CD14-positive monocyte (primary cell): ENCODE measurements at regions not wholly inside any gene's neighbourhood (a gene's known extent, or its start where the extent isn't known, plus 50 kb on each side); places are given as distances from the start of the nearest gene placed in this dataset.

Experiments
- DNase-seq, 3 donors: peaks; one replicate each; pipeline ENCODE4 v3.0.0-alpha.2; 2011 to 2022
- H2AFZ ChIP-seq: 2 replicates; pipeline ENCODE4 v1.6.0; 2012; ENCODE audit warnings: mild to moderate bottlenecking, low read depth, low read length, inconsistent platforms; ENCODE audit not compliant: insufficient read depth, poor library complexity, severe bottlenecking
- H3K27ac ChIP-seq, 2 donors: 1 replicate in 1 of 2; 2 replicates in 1 of 2; pipeline ENCODE4 v1.5.1; 2012 to 2013; ENCODE audit warnings: low read length in 2 of 2, control low read depth in 1 of 2, inconsistent platforms in 1 of 2, low read depth in 1 of 2, mild to moderate bottlenecking in 1 of 2
- H3K27me3 ChIP-seq, 2 donors: one replicate each; pipeline versions ENCODE4 v1.6.0 to v1.6.1; 2011 to 2013; ENCODE audit warnings: low read length in 2 of 2; ENCODE audit not compliant: control insufficient read depth in 2 of 2, insufficient read depth in 2 of 2
- H3K36me3 ChIP-seq, 2 donors: replicated peaks in 1 of 2; 1 replicate in 1 of 2; 2 replicates in 1 of 2; pipeline versions ENCODE4 v1.5.1 to v1.6.1; 2012 to 2013; ENCODE audit warnings: low read length in 2 of 2, control low read depth in 1 of 2, inconsistent platforms in 1 of 2, mild to moderate bottlenecking in 1 of 2; ENCODE audit not compliant: insufficient read depth in 2 of 2, control insufficient read depth in 1 of 2
- H3K4me1 ChIP-seq, 2 donors: 1 replicate in 1 of 2; 2 replicates in 1 of 2; pipeline versions ENCODE4 v1.5.1 to v1.6.1; 2012 to 2013; ENCODE audit warnings: low read length in 2 of 2, control low read depth in 1 of 2, inconsistent platforms in 1 of 2, mild to moderate bottlenecking in 1 of 2, moderate library complexity in 1 of 2; ENCODE audit not compliant: insufficient read depth in 2 of 2, control insufficient read depth in 1 of 2
- H3K4me2 ChIP-seq: replicated peaks from 2 replicates; pipeline ENCODE3; 2012; ENCODE audit warnings: low read length, moderate library complexity, mild to moderate bottlenecking; ENCODE audit not compliant: poor library complexity, severe bottlenecking; ENCODE audit errors: extremely low read depth
- H3K4me3 ChIP-seq, 3 experiments: fragments of 200-600 bp in 1 of 3; sonication (generic) in 1 of 3; replicated peaks in 1 of 3; 1 replicate in 2 of 3; 2 replicates in 1 of 3; pipeline ENCODE4 v1.5.1; 2011 to 2013; ENCODE audit warnings: low read length in 3 of 3, mild to moderate bottlenecking in 3 of 3, control low read depth in 2 of 3, low read depth in 2 of 3, inconsistent platforms in 1 of 3, moderate library complexity in 1 of 3
- H3K79me2 ChIP-seq: 2 replicates; pipeline ENCODE4 v1.6.0; 2012; ENCODE audit warnings: mild to moderate bottlenecking, control low read depth, inconsistent platforms, low read length, moderate library complexity; ENCODE audit not compliant: insufficient read depth
- H3K9ac ChIP-seq: 2 replicates; pipeline ENCODE4 v1.6.0; 2017; ENCODE audit warnings: low read length, mild to moderate bottlenecking; ENCODE audit not compliant: insufficient read depth, poor library complexity, severe bottlenecking
- H3K9me3 ChIP-seq, 2 donors: replicated peaks in 1 of 2; 1 replicate in 1 of 2; 2 replicates in 1 of 2; pipeline versions ENCODE4 v1.5.1 to v1.6.1; 2012 to 2013; ENCODE audit warnings: low read length in 2 of 2, control low read depth in 1 of 2; ENCODE audit not compliant: control insufficient read depth in 1 of 2, insufficient read depth in 1 of 2
- H4K20me1 ChIP-seq: 2 replicates; pipeline ENCODE4 v1.6.0; 2012; ENCODE audit warnings: mild to moderate bottlenecking, low read length, control low read depth, moderate library complexity; ENCODE audit not compliant: insufficient read depth
- H3K27ac Mint-ChIP-seq, 7 donors: one replicate each; pipeline ENCODE4 v1.8.0; 2020; ENCODE audit warnings: mild to moderate bottlenecking in 7 of 7, mixed read lengths in 7 of 7, moderate library complexity in 6 of 7, inconsistent platforms in 2 of 7
- H3K27me3 Mint-ChIP-seq, 3 donors: one replicate each; pipeline ENCODE4 v1.8.0; 2021 to 2022; ENCODE audit warnings: low read depth in 3 of 3, mild to moderate bottlenecking in 3 of 3, mixed read lengths in 3 of 3, moderate library complexity in 3 of 3, inconsistent platforms in 1 of 3
- H3K36me3 Mint-ChIP-seq, 2 donors: one replicate each; pipeline ENCODE4 v1.8.0; 2020; ENCODE audit warnings: mixed read lengths in 2 of 2, inconsistent platforms in 1 of 2, mild to moderate bottlenecking in 1 of 2
- H3K4me1 Mint-ChIP-seq: one replicate; pipeline ENCODE4 v1.8.0; 2020; ENCODE audit warnings: mild to moderate bottlenecking, mixed read lengths
- H3K4me3 Mint-ChIP-seq, 2 donors: one replicate each; pipeline ENCODE4 v1.8.0; 2020; ENCODE audit warnings: mild to moderate bottlenecking in 2 of 2, mixed read lengths in 2 of 2, moderate library complexity in 1 of 2
- H3K9me3 Mint-ChIP-seq, 7 donors: one replicate each; pipeline ENCODE4 v1.8.0; 2020 to 2022; ENCODE audit warnings: mixed read lengths in 7 of 7, mild to moderate bottlenecking in 6 of 7, moderate library complexity in 6 of 7, inconsistent platforms in 2 of 7
- CTCF ChIP-seq: fragments of 200-600 bp; IDR thresholded peaks from one replicate; pipeline ENCODE4 v1.8.0; 2022; ENCODE audit warnings: antibody characterized with exemption, mild to moderate bottlenecking
- WGBS: methylation state at CpG from one replicate; pipeline ENCODE4 v1.1.5; 2013; ENCODE audit warnings: missing lambda C conversion rate; ENCODE audit not compliant: insufficient coverage; 5-methylcytosine and 5-hydroxymethylcytosine counted together
- intact Hi-C, 2 donors: fragments of 100-400 bp; cut with micrococcal nuclease; formaldehyde crosslinking; loops; one replicate each; pipeline versions ENCODE4 v1.15.0 to v1.15.1; 2023

- Mint-ChIP-seq H3K27ac (no peak overlapping the region), H3K27me3 (peaks cover 0 to 3% (median 3%) of the 10 kb centered on the region in 3 donors), H3K4me1 (no peaks in the 10 kb centered on the region), H3K4me3 (no peak overlapping the region), H3K9me3 (peaks cover 0 to 3% (median 0%) of the 10 kb centered on the region in 7 donors), H3K36me3 (no peaks in the 10 kb centered on the region)
- DNase-seq: no peak
- Histone ChIP-seq H3K4me2 (no peak overlapping the region), H3K27me3 (no peaks in the 10 kb centered on the region), H3K27ac (no peak overlapping the region), H3K79me2 (no peaks in the 10 kb centered on the region), H3K9ac (no peak overlapping the region), H3K36me3 (no peaks in the 10 kb centered on the region), H2AFZ (no peak overlapping the region), H3K4me1 (no peaks in the 10 kb centered on the region), H3K4me3 (no peak overlapping the region), H3K9me3 (peaks cover 0 to 3% of the 10 kb centered on the region in 2 donors), H4K20me1 (no peaks in the 10 kb centered on the region)
- no peak for TF ChIP-seq CTCF
- intact Hi-C loops: no loop called here
- 98% methylated on average over 6 of the region's 7 CpGs for WGBS
These were observed 279.3 kb downstream of the ABCC12 start for GRCh38 chr16:47876511-47876910.

GRCh38 chr16:47873434-47873833, 282.4 kb downstream of the ABCC12 start:
- Histone ChIP-seq H2AFZ (no peak overlapping the region), H4K20me1 (no peaks in the 10 kb centered on the region), H3K9ac (no peak overlapping the region), H3K4me3 (no peak overlapping the region), H3K27ac (no peak overlapping the region), H3K9me3 (peaks cover 0 to 7% of the 10 kb centered on the region in 2 donors), H3K79me2 (no peaks in the 10 kb centered on the region), H3K27me3 (no peaks in the 10 kb centered on the region), H3K4me1 (no peaks in the 10 kb centered on the region), H3K4me2 (no peak overlapping the region), H3K36me3 (no peaks in the 10 kb centered on the region)
- Mint-ChIP-seq H3K4me1 (no peaks in the 10 kb centered on the region), H3K27me3 (peaks cover 0 to 3% (median under 1%) of the 10 kb centered on the region in 3 donors), H3K9me3 (peaks cover 0 to 16% (median 2%) of the 10 kb centered on the region in 7 donors), H3K36me3 (no peaks in the 10 kb centered on the region), H3K27ac (no peak overlapping the region), H3K4me3 (no peak overlapping the region)
- DNase-seq: no peak
- TF ChIP-seq CTCF: no peak
- intact Hi-C loops: no loop called here
- WGBS: 100% methylated on average over 3 of the region's 5 CpGs
